ENCODE measurements at regions not wholly inside any gene's neighbourhood (a gene's known extent, or its start where the extent isn't known, plus 50 kb on each side); places are given as distances from the start of the nearest gene placed in this dataset.

DNA sequence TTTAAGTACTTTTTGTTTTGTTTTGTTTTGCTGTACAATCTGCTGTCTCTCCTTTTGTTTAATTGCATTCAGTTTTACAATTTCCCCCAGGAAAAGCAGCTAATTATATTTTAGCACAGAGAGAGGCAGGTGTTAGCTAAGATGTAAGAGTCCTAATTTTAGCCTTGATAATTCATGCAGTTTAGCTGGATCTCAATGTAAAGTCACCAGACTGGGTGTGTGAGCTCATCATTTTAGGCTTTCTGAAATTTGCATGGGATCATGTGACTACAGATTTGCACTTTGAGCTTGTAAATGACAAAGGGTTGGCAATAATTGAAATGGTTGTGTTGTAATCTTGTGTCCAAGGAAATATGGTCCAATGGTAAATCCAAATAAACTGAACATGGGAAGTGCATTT lies 68.5 kb downstream of the ETAA1 start:
- no peak for FAIRE-seq

GRCh38 chr2:67466734-67467133 lies 69.6 kb downstream of the ETAA1 start:
- H3K4me1 ChIP-seq (ENCODE audit: control insufficient read depth, extremely low read depth, insufficient read depth, low read length) = peaks cover 23% of the 10 kb centered on the region
- no peak for TF ChIP-seq EZH2 (IDR thresholded peaks at IDR 0.05; ENCODE audit: low read length)
- TF ChIP-seq CTCF (optimal IDR thresholded peaks at IDR 0.05 in 1 of 3, IDR thresholded peaks at IDR 0.05 in 1 of 3, conservative IDR thresholded peaks at IDR 0.05 in 1 of 3; ENCODE audit: extremely low read depth in 1 of 3, insufficient read depth in 2 of 3, low read length in 3 of 3) = no peak
- H3K9me3 ChIP-seq (ENCODE audit: control insufficient read depth, low read depth, low read length) = no peaks in the 10 kb centered on the region
- no peaks in the 10 kb centered on the region for H3K36me3 ChIP-seq (ENCODE audit: control insufficient read depth in 2 of 2, extremely low read depth in 1 of 2, insufficient read depth in 2 of 2, low read length in 2 of 2)
- H3K4me3 ChIP-seq (ENCODE audit: control insufficient read depth in 2 of 3, extremely low read depth in 1 of 3, insufficient read depth in 2 of 3, low read depth in 1 of 3, low read length in 3 of 3) = no peak overlapping the region
- no peak overlapping the region for H2AFZ ChIP-seq (ENCODE audit: control insufficient read depth, low read length)
- no peak overlapping the region for H3K9ac ChIP-seq (ENCODE audit: control insufficient read depth, extremely low read depth, insufficient read depth, low read length)
- no peak overlapping the region for H3K4me2 ChIP-seq (ENCODE audit: control insufficient read depth, extremely low read depth, insufficient read depth, low read depth, low read length)
- H4K20me1 ChIP-seq (ENCODE audit: control insufficient read depth, extremely low read depth, insufficient read depth, low read length) = no peaks in the 10 kb centered on the region
- no peak for FAIRE-seq
- H3K9me1 ChIP-seq (ENCODE audit: control insufficient read depth, extremely low read depth, insufficient read depth, low read length) = no peaks in the 10 kb centered on the region
- H3K27me3 ChIP-seq (ENCODE audit: control insufficient read depth, extremely low read depth, insufficient read depth, low read length) = no peaks in the 10 kb centered on the region
- DNase-seq (ENCODE audit: low read depth, low spot score) = no peak
- H3K27ac ChIP-seq (ENCODE audit: control insufficient read depth, insufficient read depth, low read length) = no peak overlapping the region
- dilution Hi-C loops (cut with MboI; ENCODE audit: extremely low pct_ligation_motif_present, low sequenced_read_pairs) = no loop called here
- H3K79me2 ChIP-seq (ENCODE audit: control insufficient read depth, insufficient read depth, low read length) = no peaks in the 10 kb centered on the region

More for the DNA sequence above, 68.5 kb downstream of the ETAA1 start:
- Histone ChIP-seq H3K4me3 (ENCODE audit: control insufficient read depth in 2 of 3, extremely low read depth in 1 of 3, insufficient read depth in 2 of 3, low read depth in 1 of 3, low read length in 3 of 3) (no peak overlapping the region), H3K27me3 (ENCODE audit: control insufficient read depth, extremely low read depth, insufficient read depth, low read length) (no peaks in the 10 kb centered on the region), H3K27ac (ENCODE audit: control insufficient read depth, insufficient read depth, low read length) (no peak overlapping the region), H4K20me1 (ENCODE audit: control insufficient read depth, extremely low read depth, insufficient read depth, low read length) (no peaks in the 10 kb centered on the region), H3K4me2 (ENCODE audit: control insufficient read depth, extremely low read depth, insufficient read depth, low read depth, low read length) (no peak overlapping the region), H3K9me1 (ENCODE audit: control insufficient read depth, extremely low read depth, insufficient read depth, low read length) (no peaks in the 10 kb centered on the region), H3K79me2 (ENCODE audit: control insufficient read depth, insufficient read depth, low read length) (no peaks in the 10 kb centered on the region), H2AFZ (ENCODE audit: control insufficient read depth, low read length) (no peak overlapping the region), H3K9me3 (ENCODE audit: control insufficient read depth, low read depth, low read length) (no peaks in the 10 kb centered on the region), H3K4me1 (ENCODE audit: control insufficient read depth, extremely low read depth, insufficient read depth, low read length) (peaks cover 23% of the 10 kb centered on the region), H3K9ac (ENCODE audit: control insufficient read depth, extremely low read depth, insufficient read depth, low read length) (no peak overlapping the region), H3K36me3 (ENCODE audit: control insufficient read depth in 2 of 2, extremely low read depth in 1 of 2, insufficient read depth in 2 of 2, low read length in 2 of 2) (no peaks in the 10 kb centered on the region)
- no peak for DNase-seq (ENCODE audit: low read depth, low spot score)
- dilution Hi-C loops (cut with MboI; ENCODE audit: extremely low pct_ligation_motif_present, low sequenced_read_pairs) = no loop called here
- TF ChIP-seq CTCF (optimal IDR thresholded peaks at IDR 0.05 in 1 of 3, IDR thresholded peaks at IDR 0.05 in 1 of 3, conservative IDR thresholded peaks at IDR 0.05 in 1 of 3; ENCODE audit: extremely low read depth in 1 of 3, insufficient read depth in 2 of 3, low read length in 3 of 3) = no peak
- no peak for TF ChIP-seq EZH2 (IDR thresholded peaks at IDR 0.05; ENCODE audit: low read length)
